SK-N-SH treated with all-trans-retinoic acid at 6 μM for 48 hours (cell line): ENCODE measurements at regions not wholly inside any gene's neighbourhood (a gene's known extent, or its start where the extent isn't known, plus 50 kb on each side); places are given as distances from the start of the nearest gene placed in this dataset.

ENCODE experiments used
- ATAC-seq: fragments of 200-7000 bp; cut with Tn5 transposase; 3 replicates; pipeline ENCODE4 v1.9.1; 2020; ENCODE audit warnings: mild to moderate bottlenecking, moderate library complexity
- BACH2 ChIP-seq: fragments of 250-450 bp; sonication (Bioruptor Pico); IDR thresholded peaks from 2 replicates; pipeline ENCODE4 v1.9.0; 2021; ENCODE audit warnings: mild to moderate bottlenecking, borderline replicate concordance
- CSDC2 ChIP-seq: fragments of 250-450 bp; sonication (Bioruptor Pico); IDR thresholded peaks from 2 replicates; pipeline ENCODE4 v1.5.0; 2020; ENCODE audit warnings: mild to moderate bottlenecking, moderate library complexity
- ESRRG ChIP-seq: fragments of 250-450 bp; sonication (Bioruptor Pico); IDR thresholded peaks from 2 replicates; pipeline ENCODE4 v1.6.1; 2021; ENCODE audit warnings: mild to moderate bottlenecking
- GLIS3 ChIP-seq: fragments of 250-450 bp; sonication (Bioruptor Pico); IDR thresholded peaks from 2 replicates; pipeline ENCODE4 v1.5.0; 2020; ENCODE audit warnings: mild to moderate bottlenecking, moderate library complexity
- ISL1 ChIP-seq: fragments of 250-450 bp; sonication (Bioruptor Pico); IDR thresholded peaks from 2 replicates; pipeline ENCODE4 v2.1.2; 2022; ENCODE audit warnings: mild to moderate bottlenecking, moderate library complexity
- OSR1 ChIP-seq: fragments of 250-450 bp; sonication (Bioruptor Pico); IDR thresholded peaks from 2 replicates; pipeline ENCODE4 v1.8.0; 2022; ENCODE audit warnings: moderate library complexity, mild to moderate bottlenecking, inconsistent platforms
- PPARA ChIP-seq: fragments of 250-450 bp; sonication (Bioruptor Pico); IDR thresholded peaks from 2 replicates; pipeline ENCODE4 v1.5.0; 2020; ENCODE audit warnings: mild to moderate bottlenecking, borderline replicate concordance
- RARB ChIP-seq: fragments of 250-450 bp; sonication (Bioruptor Pico); IDR thresholded peaks from 2 replicates; pipeline ENCODE4 v1.8.0; 2021; ENCODE audit warnings: mild to moderate bottlenecking, moderate library complexity
- TCF4 ChIP-seq: fragments of 250-450 bp; sonication (Bioruptor Pico); IDR thresholded peaks from 2 replicates; pipeline ENCODE4 v1.8.0; 2021; ENCODE audit warnings: mild to moderate bottlenecking, moderate library complexity, borderline replicate concordance
- TOX ChIP-seq: fragments of 250-450 bp; sonication (Bioruptor Pico); IDR thresholded peaks from 2 replicates; pipeline ENCODE4 v1.8.0; 2021; ENCODE audit warnings: mild to moderate bottlenecking, moderate library complexity, borderline replicate concordance
- ZC3H10 ChIP-seq: fragments of 250-450 bp; sonication (Bioruptor Pico); IDR thresholded peaks from 2 replicates; pipeline ENCODE4 v1.5.1; 2021; ENCODE audit warnings: mild to moderate bottlenecking, moderate library complexity
- ZFP3 ChIP-seq: fragments of 250-450 bp; sonication (Bioruptor Pico); IDR thresholded peaks from 2 replicates; pipeline ENCODE4 v1.5.0; 2020; ENCODE audit warnings: mild to moderate bottlenecking, moderate library complexity
- ZFP30 ChIP-seq: fragments of 450-650 bp; formaldehyde crosslinking; IDR thresholded peaks from 2 replicates; pipeline ENCODE4 v1.5.0; 2022; ENCODE audit warnings: mild to moderate bottlenecking, moderate library complexity
- ZNF565 ChIP-seq: fragments of 450-650 bp; formaldehyde crosslinking; conservative IDR thresholded peaks from 2 replicates; pipeline ENCODE4 v1.5.0; 2020; ENCODE audit warnings: low read depth, mild to moderate bottlenecking, moderate library complexity
- ZNF70 ChIP-seq: fragments of 450-650 bp; formaldehyde crosslinking; IDR thresholded peaks from 2 replicates; pipeline ENCODE4 v1.5.0; 2020; ENCODE audit warnings: mild to moderate bottlenecking, moderate library complexity
- ZNF8 ChIP-seq: fragments of 450-650 bp; formaldehyde crosslinking; IDR thresholded peaks from 2 replicates; pipeline ENCODE4 v1.5.0; 2020; ENCODE audit warnings: mild to moderate bottlenecking, moderate library complexity
- TF ChIP-seq, protein P1 (sequence below): fragments of 250-450 bp; sonication (Bioruptor Pico); IDR thresholded peaks from 2 replicates; pipeline ENCODE4 v1.8.0; 2020; ENCODE audit warnings: mild to moderate bottlenecking, moderate library complexity, borderline replicate concordance
- TF ChIP-seq, protein P2 (sequence below): fragments of 250-450 bp; sonication (Bioruptor Pico); IDR thresholded peaks from 2 replicates; pipeline ENCODE4 v1.5.1; 2021; ENCODE audit warnings: mild to moderate bottlenecking, moderate library complexity
- TF ChIP-seq, protein P3 (sequence below): fragments of 250-450 bp; sonication (Bioruptor Pico); IDR thresholded peaks from 2 replicates; pipeline ENCODE4 v1.8.0; 2021; ENCODE audit warnings: low read depth, mild to moderate bottlenecking, moderate library complexity, borderline replicate concordance
- TF ChIP-seq, protein P4 (sequence below): fragments of 250-450 bp; sonication (Bioruptor Pico); IDR thresholded peaks from 2 replicates; pipeline ENCODE4 v1.5.0; 2020; ENCODE audit warnings: mild to moderate bottlenecking, moderate library complexity
- TF ChIP-seq, protein P5 (sequence below): fragments of 250-450 bp; sonication (Bioruptor Pico); IDR thresholded peaks from 2 replicates; pipeline ENCODE4 v1.5.1; 2020; ENCODE audit warnings: low read depth, mild to moderate bottlenecking, moderate library complexity

DNA sequence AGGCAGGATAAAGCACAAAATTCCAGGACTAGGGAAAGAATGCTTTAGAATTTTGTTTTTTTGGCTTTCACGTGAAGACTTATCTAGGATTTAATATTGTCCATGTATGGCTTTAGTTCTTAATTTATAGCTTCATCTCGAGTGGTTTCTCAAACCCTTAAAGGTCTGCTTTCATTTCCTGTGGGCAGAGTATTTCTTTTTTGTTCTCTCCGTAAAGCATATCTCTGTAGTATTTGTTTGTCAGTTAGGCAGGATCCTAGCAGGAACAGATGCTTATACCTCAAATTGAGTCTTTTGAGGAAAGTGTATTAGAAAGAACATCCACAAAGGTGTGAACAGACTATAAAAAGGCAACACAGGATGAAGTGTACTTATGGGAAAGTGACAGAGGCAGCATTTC, 697.1 kb upstream of the SEL1L start:
- no peak for TF ChIP-seq ZFP3 (CRISPR knock-in tag)
- no peak for TF ChIP-seq PPARA (CRISPR knock-in tag)
- TF ChIP-seq ISL1 (CRISPR knock-in tag): no peak
- TF ChIP-seq, protein P1, sequence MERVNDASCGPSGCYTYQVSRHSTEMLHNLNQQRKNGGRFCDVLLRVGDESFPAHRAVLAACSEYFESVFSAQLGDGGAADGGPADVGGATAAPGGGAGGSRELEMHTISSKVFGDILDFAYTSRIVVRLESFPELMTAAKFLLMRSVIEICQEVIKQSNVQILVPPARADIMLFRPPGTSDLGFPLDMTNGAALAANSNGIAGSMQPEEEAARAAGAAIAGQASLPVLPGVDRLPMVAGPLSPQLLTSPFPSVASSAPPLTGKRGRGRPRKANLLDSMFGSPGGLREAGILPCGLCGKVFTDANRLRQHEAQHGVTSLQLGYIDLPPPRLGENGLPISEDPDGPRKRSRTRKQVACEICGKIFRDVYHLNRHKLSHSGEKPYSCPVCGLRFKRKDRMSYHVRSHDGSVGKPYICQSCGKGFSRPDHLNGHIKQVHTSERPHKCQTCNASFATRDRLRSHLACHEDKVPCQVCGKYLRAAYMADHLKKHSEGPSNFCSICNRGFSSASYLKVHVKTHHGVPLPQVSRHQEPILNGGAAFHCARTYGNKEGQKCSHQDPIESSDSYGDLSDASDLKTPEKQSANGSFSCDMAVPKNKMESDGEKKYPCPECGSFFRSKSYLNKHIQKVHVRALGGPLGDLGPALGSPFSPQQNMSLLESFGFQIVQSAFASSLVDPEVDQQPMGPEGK (CRISPR knock-in tag): no peak
- TF ChIP-seq TCF4: no peak
- no peak for TF ChIP-seq OSR1 (CRISPR knock-in tag)
- TF ChIP-seq, protein P2, sequence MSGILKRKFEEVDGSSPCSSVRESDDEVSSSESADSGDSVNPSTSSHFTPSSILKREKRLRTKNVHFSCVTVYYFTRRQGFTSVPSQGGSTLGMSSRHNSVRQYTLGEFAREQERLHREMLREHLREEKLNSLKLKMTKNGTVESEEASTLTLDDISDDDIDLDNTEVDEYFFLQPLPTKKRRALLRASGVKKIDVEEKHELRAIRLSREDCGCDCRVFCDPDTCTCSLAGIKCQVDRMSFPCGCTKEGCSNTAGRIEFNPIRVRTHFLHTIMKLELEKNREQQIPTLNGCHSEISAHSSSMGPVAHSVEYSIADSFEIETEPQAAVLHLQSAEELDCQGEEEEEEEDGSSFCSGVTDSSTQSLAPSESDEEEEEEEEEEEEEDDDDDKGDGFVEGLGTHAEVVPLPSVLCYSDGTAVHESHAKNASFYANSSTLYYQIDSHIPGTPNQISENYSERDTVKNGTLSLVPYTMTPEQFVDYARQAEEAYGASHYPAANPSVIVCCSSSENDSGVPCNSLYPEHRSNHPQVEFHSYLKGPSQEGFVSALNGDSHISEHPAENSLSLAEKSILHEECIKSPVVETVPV: no peak
- TF ChIP-seq RARB (CRISPR knock-in tag): no peak
- TF ChIP-seq ZNF8 (CRISPR knock-in tag): no peak
- no peak for TF ChIP-seq ZNF565
- no peak for TF ChIP-seq GLIS3
- TF ChIP-seq, protein P3, sequence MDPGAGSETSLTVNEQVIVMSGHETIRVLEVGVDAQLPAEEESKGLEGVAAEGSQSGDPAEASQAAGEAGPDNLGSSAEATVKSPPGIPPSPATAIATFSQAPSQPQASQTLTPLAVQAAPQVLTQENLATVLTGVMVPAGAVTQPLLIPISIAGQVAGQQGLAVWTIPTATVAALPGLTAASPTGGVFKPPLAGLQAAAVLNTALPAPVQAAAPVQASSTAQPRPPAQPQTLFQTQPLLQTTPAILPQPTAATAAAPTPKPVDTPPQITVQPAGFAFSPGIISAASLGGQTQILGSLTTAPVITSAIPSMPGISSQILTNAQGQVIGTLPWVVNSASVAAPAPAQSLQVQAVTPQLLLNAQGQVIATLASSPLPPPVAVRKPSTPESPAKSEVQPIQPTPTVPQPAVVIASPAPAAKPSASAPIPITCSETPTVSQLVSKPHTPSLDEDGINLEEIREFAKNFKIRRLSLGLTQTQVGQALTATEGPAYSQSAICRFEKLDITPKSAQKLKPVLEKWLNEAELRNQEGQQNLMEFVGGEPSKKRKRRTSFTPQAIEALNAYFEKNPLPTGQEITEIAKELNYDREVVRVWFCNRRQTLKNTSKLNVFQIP (CRISPR knock-in tag): no peak
- TF ChIP-seq ESRRG (CRISPR knock-in tag): no peak
- no peak for TF ChIP-seq BACH2
- no peak for TF ChIP-seq ZFP30
- TF ChIP-seq CSDC2: no peak
- no peak for TF ChIP-seq ZNF70
- TF ChIP-seq ZC3H10 (CRISPR knock-in tag): no peak
- ATAC-seq: no peak

DNA sequence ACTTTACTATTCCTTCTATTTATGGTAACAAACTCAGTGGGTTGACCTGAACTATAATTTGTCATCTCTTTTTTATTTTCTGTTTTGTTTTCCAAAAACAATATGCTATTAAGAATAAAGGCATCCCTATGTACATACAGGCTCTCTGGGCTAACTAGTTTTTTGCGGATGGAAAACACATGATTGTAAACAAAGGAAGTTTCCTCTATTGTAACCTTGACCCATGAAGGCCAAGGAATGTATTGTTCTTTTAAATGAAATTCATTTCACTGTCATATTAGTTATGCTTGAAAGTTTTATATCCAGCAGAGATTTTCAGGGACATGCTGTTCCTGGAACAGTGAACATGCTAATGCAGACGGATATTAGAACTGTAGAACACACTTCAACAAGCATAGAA, 705.0 kb upstream of the SEL1L start:
- TF ChIP-seq ISL1 (CRISPR knock-in tag) (no peak), RARB (CRISPR knock-in tag) (no peak), CSDC2 (no peak), GLIS3 (no peak), TOX (CRISPR knock-in tag) (no peak), ZNF565 (no peak), ZC3H10 (CRISPR knock-in tag) (no peak), ZFP3 (CRISPR knock-in tag) (no peak), ZNF70 (no peak), ESRRG (CRISPR knock-in tag) (no peak), ZFP30 (no peak)
- TF ChIP-seq, protein P4, sequence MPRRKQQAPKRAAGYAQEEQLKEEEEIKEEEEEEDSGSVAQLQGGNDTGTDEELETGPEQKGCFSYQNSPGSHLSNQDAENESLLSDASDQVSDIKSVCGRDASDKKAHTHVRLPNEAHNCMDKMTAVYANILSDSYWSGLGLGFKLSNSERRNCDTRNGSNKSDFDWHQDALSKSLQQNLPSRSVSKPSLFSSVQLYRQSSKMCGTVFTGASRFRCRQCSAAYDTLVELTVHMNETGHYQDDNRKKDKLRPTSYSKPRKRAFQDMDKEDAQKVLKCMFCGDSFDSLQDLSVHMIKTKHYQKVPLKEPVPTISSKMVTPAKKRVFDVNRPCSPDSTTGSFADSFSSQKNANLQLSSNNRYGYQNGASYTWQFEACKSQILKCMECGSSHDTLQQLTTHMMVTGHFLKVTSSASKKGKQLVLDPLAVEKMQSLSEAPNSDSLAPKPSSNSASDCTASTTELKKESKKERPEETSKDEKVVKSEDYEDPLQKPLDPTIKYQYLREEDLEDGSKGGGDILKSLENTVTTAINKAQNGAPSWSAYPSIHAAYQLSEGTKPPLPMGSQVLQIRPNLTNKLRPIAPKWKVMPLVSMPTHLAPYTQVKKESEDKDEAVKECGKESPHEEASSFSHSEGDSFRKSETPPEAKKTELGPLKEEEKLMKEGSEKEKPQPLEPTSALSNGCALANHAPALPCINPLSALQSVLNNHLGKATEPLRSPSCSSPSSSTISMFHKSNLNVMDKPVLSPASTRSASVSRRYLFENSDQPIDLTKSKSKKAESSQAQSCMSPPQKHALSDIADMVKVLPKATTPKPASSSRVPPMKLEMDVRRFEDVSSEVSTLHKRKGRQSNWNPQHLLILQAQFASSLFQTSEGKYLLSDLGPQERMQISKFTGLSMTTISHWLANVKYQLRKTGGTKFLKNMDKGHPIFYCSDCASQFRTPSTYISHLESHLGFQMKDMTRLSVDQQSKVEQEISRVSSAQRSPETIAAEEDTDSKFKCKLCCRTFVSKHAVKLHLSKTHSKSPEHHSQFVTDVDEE (CRISPR knock-in tag): no peak
- TF ChIP-seq, protein P2: no peak
- TF ChIP-seq, protein P3 (CRISPR knock-in tag): no peak
- no peak for ATAC-seq

DNA sequence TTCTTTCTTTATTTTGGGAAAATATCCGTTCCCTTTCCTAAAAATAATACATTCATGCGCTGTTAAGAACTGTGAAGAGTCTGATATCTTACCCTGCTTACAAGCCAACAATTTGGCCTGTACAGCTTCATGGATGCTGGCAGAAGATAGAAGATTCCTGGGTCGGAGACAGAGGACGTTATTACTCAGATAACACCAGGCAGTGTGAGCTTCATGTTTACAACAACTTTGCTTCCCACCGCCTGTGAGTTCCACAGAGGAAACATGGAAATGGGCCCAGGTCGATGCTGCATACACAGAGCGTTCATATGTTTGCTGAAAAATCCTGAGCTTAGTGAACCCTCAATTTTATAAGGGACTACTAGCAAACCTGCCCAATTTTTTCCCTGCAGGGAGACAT, 705.6 kb upstream of the SEL1L start:
- ATAC-seq: no peak
- TF ChIP-seq, protein P2: no peak
- TF ChIP-seq ZFP30 (no peak), TOX (CRISPR knock-in tag) (no peak), TCF4 (no peak)
- TF ChIP-seq, protein P5, sequence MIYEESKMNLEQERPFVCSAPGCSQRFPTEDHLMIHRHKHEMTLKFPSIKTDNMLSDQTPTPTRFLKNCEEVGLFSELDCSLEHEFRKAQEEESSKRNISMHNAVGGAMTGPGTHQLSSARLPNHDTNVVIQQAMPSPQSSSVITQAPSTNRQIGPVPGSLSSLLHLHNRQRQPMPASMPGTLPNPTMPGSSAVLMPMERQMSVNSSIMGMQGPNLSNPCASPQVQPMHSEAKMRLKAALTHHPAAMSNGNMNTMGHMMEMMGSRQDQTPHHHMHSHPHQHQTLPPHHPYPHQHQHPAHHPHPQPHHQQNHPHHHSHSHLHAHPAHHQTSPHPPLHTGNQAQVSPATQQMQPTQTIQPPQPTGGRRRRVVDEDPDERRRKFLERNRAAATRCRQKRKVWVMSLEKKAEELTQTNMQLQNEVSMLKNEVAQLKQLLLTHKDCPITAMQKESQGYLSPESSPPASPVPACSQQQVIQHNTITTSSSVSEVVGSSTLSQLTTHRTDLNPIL (CRISPR knock-in tag): no peak
- TF ChIP-seq, protein P4 (CRISPR knock-in tag): no peak
